Effector memory CD8-positive, alpha-beta T cell (primary cell): ENCODE measurements at regions not wholly inside any gene's neighbourhood (a gene's known extent, or its start where the extent isn't known, plus 50 kb on each side); places are given as distances from the start of the nearest gene placed in this dataset.

ENCODE experiments used
- ATAC-seq: fragments of 150-1000 bp; cut with Tn5 transposase; replicated peaks from 2 replicates; pipeline ENCODE4 v1.10.0; 2021; ENCODE audit warnings: mild to moderate bottlenecking, moderate library complexity
- DNase-seq, 3 experiments: peaks; one replicate each; pipeline ENCODE4 v3.0.0; 2021
- H3K27ac Mint-ChIP-seq, 2 donors: one replicate each; pipeline ENCODE4 v1.8.0; 2022; ENCODE audit warnings: mild to moderate bottlenecking in 2 of 2, mixed read lengths in 2 of 2, moderate library complexity in 2 of 2
- H3K27me3 Mint-ChIP-seq, 2 donors: one replicate each; pipeline ENCODE4 v1.8.0; 2022; ENCODE audit warnings: mixed read lengths in 2 of 2
- H3K36me3 Mint-ChIP-seq: one replicate; pipeline ENCODE4 v1.8.0; 2022; ENCODE audit warnings: mild to moderate bottlenecking, moderate library complexity, mixed read lengths; ENCODE audit not compliant: insufficient read depth
- H3K4me1 Mint-ChIP-seq, 2 donors: one replicate each; pipeline ENCODE4 v1.8.0; 2022; ENCODE audit warnings: low read depth in 2 of 2, mixed read lengths in 2 of 2
- H3K4me3 Mint-ChIP-seq, 2 donors: one replicate each; pipeline ENCODE4 v1.8.0; 2022; ENCODE audit warnings: mild to moderate bottlenecking in 2 of 2, mixed read lengths in 2 of 2, moderate library complexity in 2 of 2
- H3K9me3 Mint-ChIP-seq, 2 donors: one replicate each; pipeline ENCODE4 v1.8.0; 2022; ENCODE audit warnings: mixed read lengths in 2 of 2

GRCh38 chr11:44409558-44410236 is 99.8 kb upstream of the ALX4 start:
- H3K9me3 Mint-ChIP-seq = no peaks in the 10 kb centered on the region
- H3K36me3 Mint-ChIP-seq = no peaks in the 10 kb centered on the region
- no peak overlapping the region for H3K27ac Mint-ChIP-seq
- peaks cover 66 to 78% of the 10 kb centered on the region in 2 donors for H3K27me3 Mint-ChIP-seq
- no peaks in the 10 kb centered on the region for H3K4me1 Mint-ChIP-seq
- H3K4me3 Mint-ChIP-seq = no peak overlapping the region
- no peak for DNase-seq
- no peak for ATAC-seq

GRCh38 chr11:44416776-44417175 is 106.8 kb upstream of the ALX4 start:
- no peak overlapping the region for H3K4me3 Mint-ChIP-seq
- no peak for ATAC-seq

GRCh38 chr11:44417731-44418455 is 108.0 kb upstream of the ALX4 start:
- H3K27ac Mint-ChIP-seq = no peak overlapping the region
- H3K36me3 Mint-ChIP-seq = no peaks in the 10 kb centered on the region
- no peak for ATAC-seq
- no peaks in the 10 kb centered on the region for H3K4me1 Mint-ChIP-seq
- peaks cover 39 to 53% of the 10 kb centered on the region in 2 donors for H3K27me3 Mint-ChIP-seq
- no peak for DNase-seq
- no peaks in the 10 kb centered on the region for H3K9me3 Mint-ChIP-seq
- H3K4me3 Mint-ChIP-seq = no peak overlapping the region

More at GRCh38 chr11:44416776-44417175, 106.8 kb upstream of the ALX4 start:
- Mint-ChIP-seq H3K36me3 (no peaks in the 10 kb centered on the region), H3K4me1 (no peaks in the 10 kb centered on the region), H3K9me3 (no peaks in the 10 kb centered on the region), H3K27ac (no peak overlapping the region), H3K27me3 (peaks cover 43 to 51% of the 10 kb centered on the region in 2 donors)
- no peak for DNase-seq

- Mint-ChIP-seq H3K27me3 (peaks cover 44 to 58% of the 10 kb centered on the region in 2 donors), H3K27ac (no peak overlapping the region), H3K9me3 (no peaks in the 10 kb centered on the region), H3K36me3 (no peaks in the 10 kb centered on the region), H3K4me1 (no peaks in the 10 kb centered on the region), H3K4me3 (no peak overlapping the region)
- no peak for ATAC-seq
- no peak for DNase-seq
Measured at GRCh38 chr11:44418456-44418830, 108.5 kb upstream of the ALX4 start.

- no peaks in the 10 kb centered on the region for H3K4me1 Mint-ChIP-seq
- no peak for DNase-seq
- H3K4me3 Mint-ChIP-seq = no peak overlapping the region
- no peaks in the 10 kb centered on the region for H3K36me3 Mint-ChIP-seq
- no peak for ATAC-seq
- no peak overlapping the region for H3K27ac Mint-ChIP-seq
- peaks cover 54 to 70% of the 10 kb centered on the region in 2 donors for H3K27me3 Mint-ChIP-seq
- H3K9me3 Mint-ChIP-seq = no peaks in the 10 kb centered on the region
Measured at GRCh38 chr11:44421090-44421675, 111.2 kb upstream of the ALX4 start.

GRCh38 chr11:44423289-44423688 is 113.3 kb upstream of the ALX4 start:
- peaks cover 50 to 86% of the 10 kb centered on the region in 2 donors for H3K27me3 Mint-ChIP-seq
- no peak overlapping the region for H3K27ac Mint-ChIP-seq
- no peaks in the 10 kb centered on the region for H3K36me3 Mint-ChIP-seq
- no peak for ATAC-seq
- H3K4me1 Mint-ChIP-seq = no peaks in the 10 kb centered on the region
- DNase-seq = no peak
- no peak overlapping the region for H3K4me3 Mint-ChIP-seq
- no peaks in the 10 kb centered on the region for H3K9me3 Mint-ChIP-seq

- H3K4me3 Mint-ChIP-seq = no peak overlapping the region
- no peaks in the 10 kb centered on the region for H3K36me3 Mint-ChIP-seq
- DNase-seq (no peak), ATAC-seq (no peak)
- H3K27me3 Mint-ChIP-seq = peaks cover 41 to 80% of the 10 kb centered on the region in 2 donors
- no peaks in the 10 kb centered on the region for H3K9me3 Mint-ChIP-seq
- no peaks in the 10 kb centered on the region for H3K4me1 Mint-ChIP-seq
- no peak overlapping the region for H3K27ac Mint-ChIP-seq
Measured at GRCh38 chr11:44424841-44425240, 114.9 kb upstream of the ALX4 start.

- no peak overlapping the region for H3K4me3 Mint-ChIP-seq
- peaks cover 48 to 80% of the 10 kb centered on the region in 2 donors for H3K27me3 Mint-ChIP-seq
- no peak overlapping the region for H3K27ac Mint-ChIP-seq
- H3K36me3 Mint-ChIP-seq = no peaks in the 10 kb centered on the region
- no peaks in the 10 kb centered on the region for H3K4me1 Mint-ChIP-seq
- DNase-seq = no peak
- ATAC-seq = no peak
- H3K9me3 Mint-ChIP-seq = no peaks in the 10 kb centered on the region
Measured at GRCh38 chr11:44426119-44426518, 116.2 kb upstream of the ALX4 start.

GRCh38 chr11:44426958-44427357 is 117.0 kb upstream of the ALX4 start:
- Mint-ChIP-seq H3K27ac (no peak overlapping the region), H3K4me1 (no peaks in the 10 kb centered on the region), H3K4me3 (no peak overlapping the region), H3K9me3 (no peaks in the 10 kb centered on the region), H3K27me3 (peaks cover 55 to 78% of the 10 kb centered on the region in 2 donors), H3K36me3 (no peaks in the 10 kb centered on the region)
- DNase-seq (no peak), ATAC-seq (no peak)

GRCh38 chr11:44427432-44427831 is 117.5 kb upstream of the ALX4 start:
- H3K4me3 Mint-ChIP-seq = no peak overlapping the region
- H3K4me1 Mint-ChIP-seq = no peaks in the 10 kb centered on the region
- no peaks in the 10 kb centered on the region for H3K9me3 Mint-ChIP-seq
- no peak overlapping the region for H3K27ac Mint-ChIP-seq
- H3K36me3 Mint-ChIP-seq = no peaks in the 10 kb centered on the region
- no peak for DNase-seq
- H3K27me3 Mint-ChIP-seq = peaks cover 54 to 74% of the 10 kb centered on the region in 2 donors
- no peak for ATAC-seq

GRCh38 chr11:44430140-44430539 is 120.2 kb upstream of the ALX4 start:
- ATAC-seq (no peak), DNase-seq (no peak)
- H3K36me3 Mint-ChIP-seq = no peaks in the 10 kb centered on the region
- no peaks in the 10 kb centered on the region for H3K4me1 Mint-ChIP-seq
- H3K27ac Mint-ChIP-seq = no peak overlapping the region
- H3K27me3 Mint-ChIP-seq = peaks cover 42 to 75% of the 10 kb centered on the region in 2 donors
- no peak overlapping the region for H3K4me3 Mint-ChIP-seq
- H3K9me3 Mint-ChIP-seq = no peaks in the 10 kb centered on the region

- ATAC-seq = no peak
- Mint-ChIP-seq H3K36me3 (no peaks in the 10 kb centered on the region), H3K9me3 (peaks cover 0 to 9% of the 10 kb centered on the region in 2 donors), H3K27me3 (peaks cover 64 to 89% of the 10 kb centered on the region in 2 donors), H3K27ac (no peak overlapping the region), H3K4me1 (no peaks in the 10 kb centered on the region), H3K4me3 (no peak overlapping the region)
- no peak for DNase-seq
Measured at GRCh38 chr11:44434191-44434590, 124.3 kb upstream of the ALX4 start.

GRCh38 chr11:44437122-44437521 is 127.2 kb upstream of the ALX4 start:
- no peak overlapping the region for H3K4me3 Mint-ChIP-seq
- no peak overlapping the region for H3K27ac Mint-ChIP-seq
- no peak for ATAC-seq
- H3K36me3 Mint-ChIP-seq = no peaks in the 10 kb centered on the region
- H3K9me3 Mint-ChIP-seq = peaks cover 0 to 13% of the 10 kb centered on the region in 2 donors
- H3K27me3 Mint-ChIP-seq = peaks cover 67 to 96% of the 10 kb centered on the region in 2 donors
- DNase-seq = no peak
- no peaks in the 10 kb centered on the region for H3K4me1 Mint-ChIP-seq
